RWPE2 (cell line): ENCODE measurements at regions not wholly inside any gene's neighbourhood (a gene's known extent, or its start where the extent isn't known, plus 50 kb on each side); places are given as distances from the start of the nearest gene placed in this dataset.

Experiments
- ATAC-seq: fragments of 200-7000 bp; cut with Tn5 transposase; 3 replicates; pipeline ENCODE4 v1.9.1; 2021; ENCODE audit warnings: low read depth
- DNase-seq: peaks from one replicate; pipeline ENCODE4 v3.0.0-alpha.2; 2020; ENCODE audit warnings: low spot score
- H3K27ac ChIP-seq: fragments of 450-650 bp; 2 replicates; pipeline ENCODE4 v1.5.1; 2017; ENCODE audit warnings: mild to moderate bottlenecking; ENCODE audit not compliant: poor library complexity, severe bottlenecking
- H3K27me3 ChIP-seq: fragments of 250-450 bp; sonication (Bioruptor Pico); 2 replicates; pipeline ENCODE4 v1.5.1; 2021; ENCODE audit warnings: mild to moderate bottlenecking, moderate library complexity; ENCODE audit not compliant: insufficient read depth, poor library complexity, severe bottlenecking
- H3K36me3 ChIP-seq: fragments of 250-450 bp; sonication (Bioruptor Pico); 2 replicates; pipeline ENCODE4 v1.5.1; 2020; ENCODE audit warnings: low read depth, mild to moderate bottlenecking, moderate library complexity
- H3K4me1 ChIP-seq: fragments of 250-450 bp; sonication (Bioruptor Pico); 2 replicates; pipeline ENCODE4 v1.5.1; 2021; ENCODE audit warnings: mild to moderate bottlenecking, moderate library complexity; ENCODE audit not compliant: insufficient read depth, poor library complexity, severe bottlenecking
- H3K4me3 ChIP-seq: fragments of 250-450 bp; sonication (Bioruptor Pico); 2 replicates; pipeline ENCODE4 v1.5.1; 2021; ENCODE audit warnings: mild to moderate bottlenecking, moderate library complexity; ENCODE audit not compliant: severe bottlenecking
- H3K9me3 ChIP-seq: fragments of 250-450 bp; sonication (Bioruptor Pico); 2 replicates; pipeline ENCODE4 v1.5.1; 2021; ENCODE audit warnings: mild to moderate bottlenecking, moderate library complexity; ENCODE audit not compliant: severe bottlenecking
- CTCF ChIP-seq: fragments of 450-650 bp; IDR thresholded peaks from one replicate; pipeline ENCODE4 v1.5.1; 2017; ENCODE audit warnings: mild to moderate bottlenecking, moderate library complexity; ENCODE audit not compliant: poor library complexity, severe bottlenecking

GRCh38 chr6:145060714-145061113 lies 674.6 kb downstream of the EPM2A start:
- H3K36me3 ChIP-seq: no peaks in the 10 kb centered on the region
- H3K9me3 ChIP-seq: no peaks in the 10 kb centered on the region
- no peak overlapping the region for H3K4me3 ChIP-seq
- H3K27me3 ChIP-seq: no peaks in the 10 kb centered on the region
- H3K4me1 ChIP-seq: no peaks in the 10 kb centered on the region
- no peak for ATAC-seq
- TF ChIP-seq CTCF: no peak
- DNase-seq: no peak
- H3K27ac ChIP-seq: no peak overlapping the region

GRCh38 chr6:145063091-145063490 lies 672.2 kb downstream of the EPM2A start:
- no peak overlapping the region for H3K27ac ChIP-seq

GRCh38 chr6:145067430-145067829 lies 667.9 kb downstream of the EPM2A start:
- peak; percentile 78 for ATAC-seq
- H3K27ac ChIP-seq: no peak overlapping the region

More at GRCh38 chr6:145063091-145063490, 672.2 kb downstream of the EPM2A start:
- Histone ChIP-seq H3K27me3 (no peaks in the 10 kb centered on the region), H3K9me3 (no peaks in the 10 kb centered on the region), H3K4me1 (peaks cover 7% of the 10 kb centered on the region), H3K4me3 (no peak overlapping the region), H3K36me3 (no peaks in the 10 kb centered on the region)
- TF ChIP-seq CTCF: no peak
- DNase-seq (no peak), ATAC-seq (no peak)

GRCh38 chr6:145068577-145068976 lies 666.7 kb downstream of the EPM2A start:
- Histone ChIP-seq H3K4me3 (no peak overlapping the region), H3K36me3 (no peaks in the 10 kb centered on the region), H3K27ac (no peak overlapping the region), H3K27me3 (no peaks in the 10 kb centered on the region), H3K9me3 (no peaks in the 10 kb centered on the region), H3K4me1 (peaks cover 7% of the 10 kb centered on the region)
- ATAC-seq (no peak), DNase-seq (no peak)
- TF ChIP-seq CTCF: no peak

More at GRCh38 chr6:145067430-145067829, 667.9 kb downstream of the EPM2A start:
- TF ChIP-seq CTCF: no peak
- H3K9me3 ChIP-seq: no peaks in the 10 kb centered on the region
- H3K4me3 ChIP-seq: no peak overlapping the region
- H3K27me3 ChIP-seq: no peaks in the 10 kb centered on the region
- no peaks in the 10 kb centered on the region for H3K36me3 ChIP-seq
- H3K4me1 ChIP-seq: peaks cover 7% of the 10 kb centered on the region
- no peak for DNase-seq

- no peak for ATAC-seq
- TF ChIP-seq CTCF: no peak
These were observed 665.4 kb downstream of the EPM2A start for GRCh38 chr6:145069966-145070365.

More at GRCh38 chr6:145069966-145070365, 665.4 kb downstream of the EPM2A start:
- no peaks in the 10 kb centered on the region for H3K27me3 ChIP-seq
- H3K36me3 ChIP-seq: no peaks in the 10 kb centered on the region
- H3K27ac ChIP-seq: no peak overlapping the region
- H3K4me3 ChIP-seq: no peak overlapping the region
- peaks cover 7% of the 10 kb centered on the region for H3K4me1 ChIP-seq
- DNase-seq: no peak
- no peaks in the 10 kb centered on the region for H3K9me3 ChIP-seq
